ENCODE measurements at regions not wholly inside any gene's neighbourhood (a gene's known extent, or its start where the extent isn't known, plus 50 kb on each side); places are given as distances from the start of the nearest gene placed in this dataset.

DNA sequence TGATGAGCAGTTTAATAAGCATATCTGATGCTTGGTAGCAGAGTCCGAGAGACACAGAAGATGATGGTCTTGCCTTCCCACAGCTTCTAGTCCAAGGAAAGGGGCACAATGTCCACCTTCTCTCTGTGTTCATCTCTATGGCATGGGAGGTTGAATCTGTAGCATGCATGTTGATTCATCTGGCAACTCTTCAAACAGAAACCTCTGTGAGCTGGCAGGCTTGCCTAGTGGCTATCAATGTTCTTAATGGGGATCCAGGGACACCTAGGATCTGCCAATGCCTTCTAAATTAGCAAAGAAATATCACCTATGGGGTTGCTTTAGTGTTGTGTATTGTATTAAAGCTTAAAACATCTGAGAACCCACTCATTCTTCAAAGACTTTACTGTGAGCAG is 170.8 kb downstream of the INO80D start:
- TF ChIP-seq, protein P1, sequence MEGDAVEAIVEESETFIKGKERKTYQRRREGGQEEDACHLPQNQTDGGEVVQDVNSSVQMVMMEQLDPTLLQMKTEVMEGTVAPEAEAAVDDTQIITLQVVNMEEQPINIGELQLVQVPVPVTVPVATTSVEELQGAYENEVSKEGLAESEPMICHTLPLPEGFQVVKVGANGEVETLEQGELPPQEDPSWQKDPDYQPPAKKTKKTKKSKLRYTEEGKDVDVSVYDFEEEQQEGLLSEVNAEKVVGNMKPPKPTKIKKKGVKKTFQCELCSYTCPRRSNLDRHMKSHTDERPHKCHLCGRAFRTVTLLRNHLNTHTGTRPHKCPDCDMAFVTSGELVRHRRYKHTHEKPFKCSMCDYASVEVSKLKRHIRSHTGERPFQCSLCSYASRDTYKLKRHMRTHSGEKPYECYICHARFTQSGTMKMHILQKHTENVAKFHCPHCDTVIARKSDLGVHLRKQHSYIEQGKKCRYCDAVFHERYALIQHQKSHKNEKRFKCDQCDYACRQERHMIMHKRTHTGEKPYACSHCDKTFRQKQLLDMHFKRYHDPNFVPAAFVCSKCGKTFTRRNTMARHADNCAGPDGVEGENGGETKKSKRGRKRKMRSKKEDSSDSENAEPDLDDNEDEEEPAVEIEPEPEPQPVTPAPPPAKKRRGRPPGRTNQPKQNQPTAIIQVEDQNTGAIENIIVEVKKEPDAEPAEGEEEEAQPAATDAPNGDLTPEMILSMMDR (conservative IDR thresholded peaks at IDR 0.05; ENCODE audit: low read depth in 2 of 2), result no peak
- TF ChIP-seq POLR2AphosphoS5 (IDR thresholded peaks at IDR 0.05; ENCODE audit: low read depth) (no peak), EZH2 (IDR thresholded peaks at IDR 0.05; ENCODE audit: low read depth, unreplicated experiment) (no peak), ZNF331 (CRISPR knock-in tag; IDR thresholded peaks at IDR 0.05; ENCODE audit: low read depth) (no peak)

All from GM23338 (cell line).